GM21526 (cell line): ENCODE measurements at regions not wholly inside any gene's neighbourhood (a gene's known extent, or its start where the extent isn't known, plus 50 kb on each side); places are given as distances from the start of the nearest gene placed in this dataset.
"Not testable (repeated sequence)": the region's sequence is repeated elsewhere in the genome, so short reads cannot be mapped to it uniquely, and the experiment has no call there.

ENCODE experiments used
- ATAC-seq: cut with Tn5 transposase; IDR thresholded peaks from one replicate; pipeline ENCODE4 v1.9.1; 2021; ENCODE audit warnings: moderate library complexity; ENCODE audit not compliant: unreplicated experiment, low FRiP score

GRCh38 chr10:10703382-10703781, 314.3 kb upstream of the CELF2 start:
- no peak for ATAC-seq

- ATAC-seq = no peak
Observed at GRCh38 chr10:10712155-10712704, 305.4 kb upstream of the CELF2 start.

DNA sequence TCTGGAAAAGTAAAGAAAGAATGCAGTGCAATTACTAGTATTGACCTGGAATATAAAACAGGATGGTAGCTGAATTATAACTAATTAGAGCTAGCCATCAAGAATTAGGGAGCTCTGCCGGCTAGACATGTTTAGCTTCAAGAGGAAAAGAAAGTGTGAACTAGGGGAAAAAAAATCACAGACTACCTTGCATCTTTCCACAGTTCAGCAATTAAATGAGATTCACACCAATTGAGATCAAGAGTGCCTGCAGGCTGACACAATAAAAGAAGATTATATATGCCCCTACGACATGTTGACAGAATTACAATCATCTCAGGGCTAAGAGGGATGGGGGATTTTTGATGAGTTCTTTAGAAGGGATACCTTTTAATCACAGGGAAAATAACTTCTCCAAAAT, 303.3 kb upstream of the CELF2 start:
- no peak for ATAC-seq

DNA sequence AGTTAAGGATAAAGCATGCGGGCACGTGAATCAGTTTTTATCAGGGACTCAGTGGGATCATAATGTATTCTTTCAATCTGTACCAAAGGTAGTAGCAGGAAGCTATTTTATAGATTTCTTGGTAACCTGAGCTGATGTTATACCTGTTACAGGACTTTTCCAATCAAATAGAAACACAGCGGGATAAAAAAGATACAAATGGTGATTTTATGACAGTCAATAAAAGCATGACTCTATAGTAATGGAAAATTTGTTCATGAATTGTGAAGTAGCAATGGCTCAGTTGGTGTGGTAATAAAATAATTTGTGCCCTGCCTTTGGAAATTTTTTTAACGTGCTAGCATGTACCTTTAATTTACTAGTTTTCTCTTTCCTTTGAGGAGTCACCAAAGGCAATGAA, 300.7 kb upstream of the CELF2 start:
- no peak for ATAC-seq

- ATAC-seq = no peak
Observed at GRCh38 chr10:10722422-10722821, 295.2 kb upstream of the CELF2 start.

GRCh38 chr10:10725196-10725595, 292.5 kb upstream of the CELF2 start:
- ATAC-seq = no peak

- no peak for ATAC-seq
Observed at GRCh38 chr10:10726101-10726500, 291.6 kb upstream of the CELF2 start.

- ATAC-seq = not testable (repeated sequence)
Observed at GRCh38 chr10:10727411-10727810, 290.3 kb upstream of the CELF2 start.

DNA sequence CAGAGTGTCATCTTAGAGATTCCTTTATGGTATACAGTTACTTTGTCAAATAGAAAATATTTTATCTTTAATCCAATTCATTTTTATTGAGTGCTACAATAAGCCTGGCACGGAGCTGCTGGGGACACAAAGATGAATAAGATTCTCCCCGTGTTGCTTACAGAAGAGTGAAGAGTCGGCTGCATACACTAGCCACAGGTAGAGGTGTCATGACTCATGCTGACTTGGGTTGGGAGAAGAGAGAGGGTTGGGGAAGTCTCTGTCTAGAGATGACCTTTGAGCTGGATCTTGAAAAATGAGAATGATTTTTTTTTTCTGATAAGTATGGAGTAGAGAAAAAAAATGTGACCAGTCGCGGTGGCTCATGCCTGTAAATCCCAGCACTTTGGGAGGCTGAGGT, 289.9 kb upstream of the CELF2 start:
- no peak for ATAC-seq

DNA sequence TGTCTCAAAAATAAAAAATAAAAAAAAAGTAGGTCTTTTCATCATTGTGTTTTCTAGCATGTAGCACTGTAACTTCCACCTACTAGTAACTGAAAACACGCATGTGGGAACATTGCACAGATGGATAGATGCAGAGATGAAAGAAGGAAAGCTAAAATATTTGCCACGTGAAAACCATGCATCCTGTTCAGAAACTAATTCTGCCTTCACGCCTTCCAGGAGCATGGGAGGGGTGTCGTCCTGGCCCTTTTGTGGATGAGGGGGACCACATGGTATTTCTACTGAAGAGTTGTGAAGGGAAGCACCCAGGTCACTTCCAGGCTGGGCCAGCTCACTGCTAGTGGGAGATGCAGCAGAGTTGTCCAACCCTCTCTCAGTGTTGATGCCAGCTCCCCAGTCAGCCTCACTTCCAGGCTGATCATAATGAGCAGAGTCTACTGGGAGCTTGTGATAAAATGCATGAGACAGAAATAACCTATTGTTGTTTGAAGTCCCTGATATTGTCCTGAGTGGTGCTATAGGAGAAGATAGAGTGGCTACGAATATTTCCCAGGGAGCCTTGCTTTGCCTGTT, 287.1 kb upstream of the CELF2 start:
- ATAC-seq = no peak

DNA sequence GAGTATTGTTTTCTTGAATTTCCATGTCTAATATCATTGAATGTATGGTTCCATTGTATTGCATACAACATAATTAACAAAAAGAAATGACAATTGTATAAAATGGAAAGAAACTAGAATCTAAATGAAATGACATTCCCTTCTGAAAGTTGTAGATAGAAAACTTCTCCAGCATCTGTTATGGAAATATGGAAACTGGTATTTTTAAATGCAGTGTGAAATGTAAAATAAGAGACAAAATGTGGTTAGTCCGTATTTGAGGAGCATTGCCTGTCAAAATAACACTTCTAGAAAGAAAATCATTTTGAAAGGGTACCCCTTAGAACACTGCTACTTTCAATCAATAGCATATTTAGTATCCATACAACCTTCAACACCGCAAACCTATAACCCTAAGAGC, 286.3 kb upstream of the CELF2 start:
- ATAC-seq = no peak

DNA sequence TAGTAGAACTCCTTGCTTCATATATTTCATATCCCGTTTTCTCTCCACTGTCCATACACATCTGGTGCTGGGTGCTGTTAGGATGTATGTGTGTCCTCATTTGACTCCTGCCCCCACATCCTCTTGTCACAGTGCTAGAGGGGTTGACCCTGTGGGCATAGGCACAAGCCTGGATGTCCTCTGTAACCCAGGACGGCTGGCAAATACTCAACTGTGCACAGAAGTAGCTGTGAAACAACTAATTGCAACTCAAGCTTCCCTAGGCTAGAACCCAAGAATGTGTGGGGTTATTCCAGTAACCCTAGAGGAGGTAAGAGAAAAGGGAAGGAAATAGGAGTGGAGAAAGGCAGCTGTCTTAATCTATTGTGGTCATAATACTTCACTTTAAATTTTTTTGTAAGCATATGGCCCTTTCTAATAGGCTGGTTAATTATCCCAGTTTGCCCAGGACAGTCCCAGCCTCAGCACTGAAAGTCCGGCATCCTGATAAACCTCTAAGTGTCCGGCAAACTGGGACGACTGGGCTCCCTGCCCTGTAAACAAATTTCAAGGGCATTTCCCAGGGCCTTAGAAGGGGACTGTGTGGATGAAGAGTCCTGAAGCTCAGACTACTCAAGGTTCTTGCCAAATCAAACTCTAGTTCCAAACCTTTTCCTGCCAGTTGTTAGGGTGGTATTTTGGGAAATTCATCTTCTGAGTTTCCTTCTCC, 283.2 kb upstream of the CELF2 start:
- ATAC-seq = no peak

GRCh38 chr10:10745291-10745690, 272.4 kb upstream of the CELF2 start:
- ATAC-seq = no peak

DNA sequence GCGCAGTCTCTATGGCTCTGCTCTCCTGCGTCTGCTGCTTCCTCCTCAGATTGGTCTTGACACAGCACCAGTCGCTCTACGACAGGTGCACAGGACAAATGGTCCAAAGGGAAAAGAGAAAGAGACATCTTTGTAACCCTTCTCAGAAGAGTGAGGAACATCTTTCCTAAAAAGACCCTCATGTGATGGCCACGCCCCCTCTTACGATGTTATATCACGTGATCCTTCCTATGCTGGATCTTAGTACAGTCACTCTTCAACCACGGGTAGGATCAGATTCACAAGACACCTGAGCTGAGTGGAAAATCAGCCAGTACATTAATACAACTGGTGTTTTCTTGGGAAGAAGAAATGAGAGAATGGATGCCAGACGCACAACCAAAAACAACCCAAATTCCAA, 262.2 kb upstream of the CELF2 start:
- no peak for ATAC-seq

DNA sequence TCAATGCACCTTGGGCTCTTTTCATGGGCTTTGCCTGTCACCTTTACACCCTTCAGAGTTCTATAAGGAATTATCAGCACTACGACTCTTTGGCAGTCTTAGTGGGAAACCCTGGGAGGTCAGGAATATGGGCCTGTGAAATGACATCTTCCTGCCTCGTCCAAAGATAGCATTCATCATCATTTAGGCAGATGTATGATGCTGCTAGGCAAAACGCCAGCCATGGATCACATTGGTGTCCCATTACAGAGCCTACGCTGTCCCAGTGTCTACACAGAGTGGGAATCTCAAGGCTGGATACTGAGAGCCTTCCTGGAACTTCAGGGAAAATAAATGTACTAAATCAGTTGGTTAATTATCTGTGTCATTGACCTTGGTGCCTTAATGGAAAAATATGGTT, 259.4 kb upstream of the CELF2 start:
- ATAC-seq = no peak

DNA sequence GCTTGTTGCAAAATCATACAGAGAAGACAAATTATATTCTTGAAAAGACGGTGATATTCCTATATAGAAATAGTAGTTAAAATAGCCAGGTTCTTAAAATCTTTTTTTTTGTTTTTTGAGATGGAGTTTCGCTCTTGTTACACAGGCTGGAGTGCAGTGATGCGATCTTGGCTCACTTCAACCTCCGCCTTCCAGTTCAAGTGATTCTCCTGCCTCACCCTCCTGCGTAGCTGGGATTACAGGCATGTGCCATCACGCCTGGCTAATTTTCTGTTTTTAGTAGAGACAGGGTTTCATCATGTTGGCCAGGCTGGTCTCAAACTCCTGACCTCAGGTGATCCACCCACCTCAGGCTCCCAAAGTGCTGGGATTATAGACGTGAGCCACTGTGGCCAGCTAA, 257.9 kb upstream of the CELF2 start:
- not testable (repeated sequence) for ATAC-seq

DNA sequence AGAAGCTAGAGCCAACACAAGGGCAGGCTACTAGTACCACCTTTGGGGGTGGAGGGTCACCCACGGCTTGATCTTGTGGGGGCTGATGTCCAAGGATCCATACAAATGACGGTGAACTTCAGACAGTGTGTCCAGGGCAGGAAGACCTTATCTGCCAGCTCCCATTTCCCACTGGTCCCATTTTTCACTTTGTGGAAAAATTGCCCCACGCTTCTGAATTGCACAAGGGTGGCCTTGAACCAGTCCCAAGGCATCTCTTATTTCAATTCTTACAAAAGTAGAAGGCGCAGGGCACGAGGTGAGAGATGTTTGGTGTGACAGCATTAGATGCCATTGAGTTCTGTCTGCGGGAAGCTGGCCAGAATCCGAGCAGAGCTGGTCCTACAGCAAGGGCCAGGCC, 252.7 kb upstream of the CELF2 start:
- no peak for ATAC-seq

GRCh38 chr10:10772411-10772810, 245.3 kb upstream of the CELF2 start:
- ATAC-seq = no peak

- no peak for ATAC-seq
Observed at GRCh38 chr10:10772874-10773508, 244.7 kb upstream of the CELF2 start.

- no peak for ATAC-seq
Observed at GRCh38 chr10:10774416-10774815, 243.3 kb upstream of the CELF2 start.

DNA sequence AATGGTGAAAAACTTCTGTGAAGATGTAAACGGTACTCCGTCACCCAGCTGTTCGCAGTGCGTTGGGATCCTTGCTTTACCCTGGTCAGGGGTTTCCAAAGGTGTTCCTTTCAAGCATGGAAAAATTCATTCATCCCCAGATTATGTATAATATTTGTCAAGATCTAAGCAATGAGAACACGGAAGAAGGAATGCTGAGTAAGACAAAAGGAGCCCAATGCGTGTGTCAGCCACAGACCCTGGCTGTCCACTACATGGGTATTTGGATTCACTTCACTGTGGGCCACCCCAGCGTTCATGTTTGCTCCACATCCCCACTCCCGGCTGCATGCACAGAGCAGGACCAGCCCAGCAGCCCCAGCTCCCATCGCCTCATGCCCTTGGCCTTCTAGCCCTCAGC, 241.3 kb upstream of the CELF2 start:
- no peak for ATAC-seq

- no peak for ATAC-seq
Observed at GRCh38 chr10:10777279-10777678, 240.4 kb upstream of the CELF2 start.
